HFF-Myc (cell line): ENCODE measurements at regions not wholly inside any gene's neighbourhood (a gene's known extent, or its start where the extent isn't known, plus 50 kb on each side); places are given as distances from the start of the nearest gene placed in this dataset.
"Not testable (repeated sequence)": the region's sequence is repeated elsewhere in the genome, so short reads cannot be mapped to it uniquely, and the experiment has no call there.

Experiments used
- DNase-seq: peaks from one replicate; pipeline ENCODE4 v3.0.0-alpha.2; 2011; ENCODE audit warnings: low read depth; ENCODE audit errors: extremely low read depth
- H3K4me3 ChIP-seq: replicated peaks from 2 replicates; pipeline ENCODE4 v1.5.1; 2011; ENCODE audit warnings: low read depth, mild to moderate bottlenecking, control low read depth, low read length
- TF ChIP-seq, protein P1 (sequence below): IDR thresholded peaks from 2 replicates; pipeline ENCODE4 v1.5.1; 2012; ENCODE audit warnings: mild to moderate bottlenecking, low read depth, low read length, control low read depth; ENCODE audit errors: missing control alignments

DNA sequence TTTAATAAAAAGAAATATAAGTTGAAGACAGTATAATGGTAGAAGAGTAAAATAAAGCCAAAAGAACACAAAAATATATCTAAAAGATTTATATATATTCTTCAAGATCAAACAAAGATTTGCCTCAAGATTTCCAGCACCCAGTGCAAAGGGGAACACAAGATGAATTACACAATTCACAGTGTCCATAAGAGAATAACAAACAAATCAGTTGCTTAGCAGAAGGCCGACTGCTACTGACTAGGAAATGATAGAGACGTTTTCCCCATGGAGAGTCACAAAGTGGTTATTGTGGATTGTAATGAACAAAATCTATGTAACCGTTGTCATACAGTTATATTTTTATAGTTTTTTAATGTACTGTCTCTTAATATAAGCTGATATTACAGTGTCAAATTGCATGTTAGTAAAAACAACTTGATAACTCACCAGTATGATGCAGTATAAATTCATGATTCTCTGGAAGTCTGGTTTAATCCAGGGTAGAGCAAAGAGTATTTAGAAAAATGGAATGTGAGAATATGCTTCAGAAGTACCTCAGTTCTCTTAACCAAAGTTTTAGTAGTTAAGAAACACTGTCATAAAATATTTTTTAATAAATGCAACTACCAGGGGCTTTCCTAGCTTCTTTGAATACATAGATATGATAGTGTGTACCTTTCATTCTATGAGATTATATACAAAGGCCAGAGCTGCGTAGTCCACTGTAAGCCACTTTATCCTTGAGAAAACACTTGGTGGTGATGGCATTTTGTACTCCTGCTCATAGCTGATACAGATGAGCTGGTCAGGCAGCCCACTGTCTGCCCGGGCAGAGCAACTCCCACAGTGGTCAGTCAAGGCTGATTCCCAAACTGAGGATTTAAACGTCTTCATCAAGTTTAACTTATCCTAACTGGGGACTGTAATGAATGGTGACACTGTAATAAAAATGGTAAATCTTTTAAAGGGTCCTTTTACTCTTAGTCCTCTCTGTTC is 180.5 kb upstream of the DTNA start:
- TF ChIP-seq, protein P1, sequence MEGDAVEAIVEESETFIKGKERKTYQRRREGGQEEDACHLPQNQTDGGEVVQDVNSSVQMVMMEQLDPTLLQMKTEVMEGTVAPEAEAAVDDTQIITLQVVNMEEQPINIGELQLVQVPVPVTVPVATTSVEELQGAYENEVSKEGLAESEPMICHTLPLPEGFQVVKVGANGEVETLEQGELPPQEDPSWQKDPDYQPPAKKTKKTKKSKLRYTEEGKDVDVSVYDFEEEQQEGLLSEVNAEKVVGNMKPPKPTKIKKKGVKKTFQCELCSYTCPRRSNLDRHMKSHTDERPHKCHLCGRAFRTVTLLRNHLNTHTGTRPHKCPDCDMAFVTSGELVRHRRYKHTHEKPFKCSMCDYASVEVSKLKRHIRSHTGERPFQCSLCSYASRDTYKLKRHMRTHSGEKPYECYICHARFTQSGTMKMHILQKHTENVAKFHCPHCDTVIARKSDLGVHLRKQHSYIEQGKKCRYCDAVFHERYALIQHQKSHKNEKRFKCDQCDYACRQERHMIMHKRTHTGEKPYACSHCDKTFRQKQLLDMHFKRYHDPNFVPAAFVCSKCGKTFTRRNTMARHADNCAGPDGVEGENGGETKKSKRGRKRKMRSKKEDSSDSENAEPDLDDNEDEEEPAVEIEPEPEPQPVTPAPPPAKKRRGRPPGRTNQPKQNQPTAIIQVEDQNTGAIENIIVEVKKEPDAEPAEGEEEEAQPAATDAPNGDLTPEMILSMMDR = no peak
- DNase-seq = no peak
- no peak overlapping the region for H3K4me3 ChIP-seq

DNA sequence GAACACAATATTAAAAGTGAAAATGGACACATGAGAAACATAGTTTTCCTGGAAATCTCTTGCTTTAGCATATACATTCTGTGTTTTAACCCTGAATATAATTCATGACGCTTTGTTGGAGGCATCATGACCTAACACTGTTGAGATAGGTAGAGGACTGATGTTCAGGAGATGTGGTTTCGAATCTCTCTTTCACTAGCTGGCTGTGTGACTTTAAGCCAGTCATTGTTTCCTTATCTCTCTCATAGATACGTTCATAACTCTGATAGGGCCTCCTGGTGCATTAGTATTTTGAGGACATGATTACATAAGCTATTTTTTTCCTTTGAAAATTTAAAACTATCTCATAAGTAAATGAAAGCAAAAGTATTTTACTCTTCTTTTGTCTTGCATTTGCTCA is 179.0 kb upstream of the DTNA start:
- DNase-seq = no peak
- TF ChIP-seq, protein P1 = no peak
- no peak overlapping the region for H3K4me3 ChIP-seq

DNA sequence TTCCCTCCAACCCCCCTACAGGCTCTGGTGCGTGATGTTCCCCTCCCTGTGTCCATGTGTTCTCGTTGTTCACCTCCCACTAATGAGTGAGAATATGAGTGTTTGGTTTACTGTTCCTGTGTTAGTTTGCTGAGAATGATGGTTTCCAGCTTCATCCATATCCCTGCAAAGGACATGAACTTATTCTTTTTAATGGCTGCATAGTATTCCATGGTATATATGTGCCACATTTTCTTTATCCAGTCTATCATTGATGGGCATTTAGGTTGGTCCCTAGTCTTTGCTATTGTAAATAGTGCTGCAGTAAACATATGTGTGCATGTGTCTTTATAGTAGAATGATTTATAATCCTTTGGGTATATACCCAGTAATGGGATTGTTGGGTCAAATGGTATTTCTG is 175.5 kb upstream of the DTNA start:
- not testable (repeated sequence) for DNase-seq, H3K4me3 ChIP-seq

DNA sequence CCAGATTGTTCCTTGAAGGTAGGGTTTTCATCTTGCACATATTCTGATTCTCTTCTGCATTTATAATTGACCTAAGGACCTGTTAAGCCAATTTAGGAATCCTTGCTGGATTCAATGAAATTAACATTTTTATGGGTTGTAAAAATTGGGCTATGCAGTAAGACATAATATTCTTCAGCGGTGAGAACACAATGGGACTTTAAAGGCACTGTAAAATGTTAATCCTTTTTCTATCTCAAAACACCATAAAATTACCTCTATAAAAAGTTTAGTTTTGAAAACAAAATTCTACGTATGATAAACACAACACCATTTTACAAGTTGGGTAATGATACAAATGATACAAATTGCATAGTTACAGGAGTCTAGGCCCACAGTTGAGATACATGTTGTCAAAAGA is 169.2 kb upstream of the DTNA start:
- H3K4me3 ChIP-seq = no peak overlapping the region
- TF ChIP-seq, protein P1 = no peak
- no peak for DNase-seq

DNA sequence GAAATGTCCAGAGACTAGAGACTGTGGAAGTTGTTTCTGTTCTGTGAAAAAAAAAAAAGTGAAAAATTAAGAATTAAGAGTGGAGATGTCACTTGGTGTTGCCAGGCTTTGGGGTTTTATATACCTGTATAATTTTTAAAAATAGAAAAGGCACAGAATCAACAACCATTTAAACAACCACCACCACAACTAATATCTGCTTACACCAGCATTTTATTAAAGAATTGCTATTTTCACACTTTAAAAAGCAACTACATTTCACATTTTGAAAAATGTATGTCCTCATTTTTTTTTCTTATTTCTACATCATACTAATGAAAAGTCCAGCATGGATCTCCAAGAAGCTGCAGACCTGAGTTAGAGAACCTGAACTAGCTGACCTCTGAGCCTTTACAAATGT is 167.5 kb upstream of the DTNA start:
- H3K4me3 ChIP-seq = no peak overlapping the region
- TF ChIP-seq, protein P1 = no peak
- DNase-seq = no peak

DNA sequence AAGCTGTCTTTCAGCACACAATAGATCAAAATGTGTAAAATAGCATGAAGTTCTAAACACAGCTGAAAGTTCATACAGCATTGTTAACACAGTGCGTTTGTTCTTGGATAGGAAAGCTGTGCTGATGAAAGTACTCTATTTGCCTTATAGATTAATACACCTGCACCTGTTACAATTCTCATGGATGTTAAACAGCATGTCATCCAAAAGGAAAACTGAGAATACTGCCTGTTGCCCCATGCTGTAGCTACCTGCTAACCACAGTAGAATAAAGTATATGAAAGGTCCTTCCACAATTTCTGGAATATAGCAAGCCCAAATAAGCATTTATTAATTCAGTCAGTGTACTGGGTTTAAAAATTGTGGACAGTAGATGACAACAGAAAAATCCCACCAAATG is 166.7 kb upstream of the DTNA start:
- TF ChIP-seq, protein P1 = no peak
- no peak for DNase-seq
- no peak overlapping the region for H3K4me3 ChIP-seq

DNA sequence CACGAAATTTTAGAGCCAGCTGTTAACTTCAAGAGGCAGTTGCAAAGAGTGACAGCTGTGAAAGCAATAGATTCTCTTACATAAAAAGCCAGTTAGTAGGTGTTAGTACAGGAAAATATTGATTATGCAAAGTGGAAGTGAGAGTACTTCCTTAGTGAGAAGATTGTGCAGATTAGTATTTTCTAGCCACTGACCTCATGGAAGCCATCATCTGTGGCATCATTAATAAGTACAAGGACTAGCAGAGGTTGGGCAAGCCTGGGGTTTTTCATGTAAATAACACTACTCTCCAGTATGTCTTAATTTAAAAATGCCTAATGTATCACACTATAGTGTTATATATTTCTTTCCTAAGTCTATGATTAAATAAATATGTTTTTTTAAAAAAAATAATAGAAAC is 166.2 kb upstream of the DTNA start:
- DNase-seq = no peak
- H3K4me3 ChIP-seq = no peak overlapping the region
- TF ChIP-seq, protein P1 = no peak
